HCT116 (cell line): ENCODE measurements at regions not wholly inside any gene's neighbourhood (a gene's known extent, or its start where the extent isn't known, plus 50 kb on each side); places are given as distances from the start of the nearest gene placed in this dataset.

Source experiments
- CTCF ChIP-seq, 3 experiments: fragments of 200-600 bp in 1 of 3; sonication (generic) in 1 of 3; IDR thresholded peaks in 2 of 3; conservative IDR thresholded peaks in 1 of 3; 2 replicates each; pipeline ENCODE4 v1.5.1; 2012 to 2017; ENCODE audit warnings: low read depth in 2 of 3, low read length in 2 of 3, antibody characterized with exemption in 1 of 3, borderline replicate concordance in 1 of 3, control low read depth in 1 of 3, mild to moderate bottlenecking in 1 of 3, mixed read lengths in 1 of 3, mixed run types in 1 of 3, moderate library complexity in 1 of 3; ENCODE audit not compliant: insufficient read depth in 1 of 3
- RAD21 ChIP-seq: IDR thresholded peaks from 2 replicates; pipeline ENCODE4 v1.6.1; 2012; ENCODE audit warnings: low read depth, mild to moderate bottlenecking

GRCh38 chr3:180321534-180321933, 280.4 kb upstream of the TTC14 start:
- no peak for TF ChIP-seq CTCF (IDR thresholded peaks at IDR 0.05 in 2 of 3, conservative IDR thresholded peaks at IDR 0.05 in 1 of 3; ENCODE audit: borderline replicate concordance in 1 of 3, insufficient read depth in 1 of 3, low read depth in 2 of 3, low read length in 2 of 3)
- TF ChIP-seq RAD21: no peak
